ENCODE measurements at regions not wholly inside any gene's neighbourhood (a gene's known extent, or its start where the extent isn't known, plus 50 kb on each side); places are given as distances from the start of the nearest gene placed in this dataset.
A peak's percentile ranks its signal among the peaks of the same experiment; 100 is the strongest.

- DNase-seq (ENCODE audit: low read depth, low spot score), result no peak
Observed at GRCh38 chr6:138550346-138550767, 51.1 kb upstream of the NHSL1 start.

DNA sequence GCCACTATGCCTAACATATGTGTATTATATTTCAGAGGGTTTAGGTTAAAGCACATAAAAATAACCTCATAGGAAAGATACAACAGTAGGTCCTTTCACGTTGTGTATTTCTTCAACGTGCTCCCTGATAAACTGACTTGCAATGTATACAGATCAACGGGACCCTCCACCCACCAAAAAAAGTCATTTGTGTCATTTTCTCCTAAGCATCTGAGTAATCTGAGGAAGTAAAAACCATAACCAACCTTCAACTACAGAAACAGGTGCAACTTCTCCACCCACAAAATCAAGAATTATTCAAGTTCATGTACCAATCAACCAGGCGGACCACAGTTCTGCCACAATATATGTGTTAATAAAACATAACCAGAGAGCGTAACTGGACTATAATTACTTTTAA is 54.9 kb upstream of the NHSL1 start:
- no peak for DNase-seq (ENCODE audit: low read depth, low spot score)

DNA sequence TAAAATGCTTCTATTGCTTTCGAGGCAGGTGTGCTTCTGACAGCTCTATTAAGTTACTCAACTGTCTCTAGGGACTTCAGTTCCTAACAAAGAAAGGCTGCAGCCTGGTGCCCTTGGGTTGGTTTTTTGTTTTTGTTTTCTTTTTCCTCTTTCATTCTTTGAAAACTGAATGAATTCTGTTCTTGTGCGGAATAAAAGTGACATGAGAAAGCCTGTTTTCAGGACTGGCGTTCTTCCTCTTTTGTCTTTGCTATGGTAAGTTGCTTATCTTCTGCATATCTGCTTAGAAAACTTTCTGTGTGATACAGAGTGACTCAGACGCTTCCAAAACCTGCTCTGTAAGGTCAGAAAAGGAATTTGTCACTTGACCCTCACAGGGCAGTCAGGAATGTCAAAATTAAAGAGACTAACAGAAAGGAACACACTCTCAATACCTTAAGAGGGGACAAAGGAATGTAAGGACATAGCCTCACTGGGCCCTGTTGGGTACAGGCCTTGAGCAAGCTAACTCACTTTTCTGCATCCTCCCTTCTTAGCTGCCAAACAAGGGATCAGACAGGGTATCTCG is 56.2 kb upstream of the NHSL1 start:
- DNase-seq (ENCODE audit: low read depth, low spot score), result peak; percentile 37

GRCh38 chr6:138557147-138557546 is 57.9 kb upstream of the NHSL1 start:
- no peak for DNase-seq (ENCODE audit: low read depth, low spot score)

DNA sequence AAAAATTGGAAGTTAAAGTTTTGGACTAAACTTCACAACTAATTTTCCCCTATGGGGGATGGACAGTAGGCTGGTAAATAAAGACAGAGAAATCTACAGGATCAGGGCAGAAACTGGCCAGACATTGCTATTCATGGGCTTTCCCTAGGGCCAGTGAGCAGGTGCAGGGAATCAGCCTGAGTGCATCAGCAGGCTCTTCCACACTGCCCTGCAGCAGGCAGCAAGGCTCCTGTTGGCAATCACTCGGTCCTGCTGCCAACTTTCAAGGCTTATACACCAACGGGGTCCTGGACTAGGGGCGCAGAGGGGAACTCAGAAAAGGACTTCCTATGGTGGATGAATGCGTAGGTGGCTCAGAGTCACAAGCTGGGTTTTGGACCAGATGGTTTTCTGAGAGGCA is 59.8 kb upstream of the NHSL1 start:
- no peak for DNase-seq (ENCODE audit: low read depth, low spot score)

- no peak for DNase-seq (ENCODE audit: low read depth, low spot score)
Observed at GRCh38 chr6:138560130-138560860, 61.0 kb upstream of the NHSL1 start.

GRCh38 chr6:138562691-138563090 is 63.4 kb upstream of the NHSL1 start:
- DNase-seq (ENCODE audit: low read depth, low spot score), result no peak

DNA sequence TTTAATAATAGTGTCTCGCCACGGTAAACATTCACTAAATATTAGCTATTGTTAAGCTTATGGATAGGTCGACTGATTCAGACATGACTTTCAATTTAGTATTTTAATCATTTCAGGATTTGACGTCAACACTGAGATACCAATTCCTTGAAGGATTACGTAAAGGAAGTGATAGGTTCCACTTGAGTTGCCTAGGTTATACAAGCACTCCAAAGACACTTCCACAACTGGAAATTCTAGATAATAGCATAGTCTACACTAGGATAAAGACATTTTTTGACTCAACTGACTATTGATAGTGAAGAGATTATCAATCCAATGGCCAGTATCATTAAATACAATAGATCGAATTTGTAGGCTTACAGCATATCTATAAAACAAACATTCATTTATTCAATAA is 63.9 kb upstream of the NHSL1 start:
- DNase-seq (ENCODE audit: low read depth, low spot score), result no peak

- DNase-seq (ENCODE audit: low read depth, low spot score), result no peak
Observed at GRCh38 chr6:138563650-138564049, 64.4 kb upstream of the NHSL1 start.

DNA sequence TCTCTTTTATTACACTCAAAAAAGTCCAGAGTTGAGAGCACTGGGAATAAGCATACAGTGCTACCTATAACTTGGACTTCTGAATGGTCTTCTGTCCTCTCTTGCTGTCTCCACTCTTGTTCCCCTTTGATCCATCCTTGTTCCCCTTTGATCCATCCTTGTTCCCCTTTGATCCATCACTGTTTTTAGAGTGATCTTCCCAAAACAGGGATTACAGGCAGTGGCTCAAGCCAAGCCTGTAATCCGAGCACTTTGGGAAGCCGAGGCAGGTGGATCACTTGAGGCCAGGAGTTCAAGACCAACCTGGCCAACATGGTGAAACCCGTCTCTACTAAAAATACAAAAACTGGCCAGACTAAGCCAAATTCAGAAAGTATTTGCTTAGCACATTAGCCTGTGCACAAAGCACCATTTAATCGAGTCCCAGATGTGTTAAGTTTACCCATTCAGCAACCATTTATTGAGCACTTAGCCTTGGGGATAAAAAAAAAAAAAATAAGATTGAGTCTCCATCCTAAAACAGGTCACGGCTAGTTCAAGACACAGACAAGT is 65.0 kb upstream of the NHSL1 start:
- no peak for DNase-seq (ENCODE audit: low read depth, low spot score)

GRCh38 chr6:138567052-138567451 is 67.8 kb upstream of the NHSL1 start:
- no peak for DNase-seq (ENCODE audit: low read depth, low spot score)

DNA sequence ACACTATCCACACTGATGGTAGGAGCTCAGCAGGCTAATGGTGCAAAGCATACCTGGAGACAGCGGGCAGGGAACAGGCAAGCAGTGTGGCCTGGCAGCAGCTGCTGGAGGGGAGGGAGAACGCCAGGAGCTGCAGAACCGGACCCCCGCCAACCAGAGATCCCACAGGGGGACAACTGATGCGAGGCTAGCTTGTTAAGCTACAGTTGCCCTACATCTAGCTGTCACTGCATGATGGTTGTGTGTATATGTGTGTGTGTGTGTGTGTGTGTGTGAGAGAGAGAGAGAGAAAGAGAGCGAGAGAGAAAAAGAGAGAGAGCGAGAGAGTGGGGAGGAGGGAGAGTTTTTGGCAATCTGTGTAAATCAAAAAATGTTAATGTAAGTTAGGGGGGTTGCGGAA is 69.7 kb upstream of the NHSL1 start:
- peak; percentile 9 for DNase-seq (ENCODE audit: low read depth, low spot score)

DNA sequence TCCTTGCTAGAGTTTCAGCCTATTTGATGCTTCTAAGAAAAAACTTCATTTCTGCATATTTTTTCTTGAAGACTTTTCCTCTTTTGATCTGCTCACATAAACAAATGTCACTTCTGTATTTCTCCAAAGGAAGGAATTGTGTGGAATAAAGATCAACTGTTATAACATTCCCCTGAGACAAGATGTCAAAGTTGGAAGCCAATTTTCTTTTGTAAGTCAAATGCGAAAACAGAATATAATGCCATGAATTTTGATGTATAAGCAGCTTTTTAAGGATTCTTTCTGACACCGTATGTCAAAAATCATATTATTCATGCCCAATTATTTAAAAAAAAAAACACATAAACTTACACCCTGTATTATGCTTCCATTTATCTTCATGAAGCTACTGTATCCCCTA is 70.3 kb upstream of the NHSL1 start:
- no peak for DNase-seq (ENCODE audit: low read depth, low spot score)

GRCh38 chr6:138569970-138570724 is 70.9 kb upstream of the NHSL1 start:
- DNase-seq (ENCODE audit: low read depth, low spot score), result peak; percentile 77

DNA sequence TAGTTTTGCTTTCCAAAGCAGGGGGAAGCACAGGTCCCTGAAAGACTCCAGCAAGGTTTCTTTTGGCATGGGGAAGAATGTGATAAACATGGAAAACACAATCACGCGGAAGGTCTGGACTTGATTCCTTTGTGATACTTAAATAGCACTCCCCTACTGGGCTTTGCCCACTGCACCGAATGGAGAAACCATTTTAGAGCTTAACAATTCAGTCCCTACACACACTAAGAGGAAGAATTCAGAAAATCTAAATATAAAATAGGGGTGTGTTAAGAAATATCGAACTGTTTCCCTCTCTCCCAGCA is 71.4 kb upstream of the NHSL1 start:
- peak; percentile 83 for DNase-seq (ENCODE audit: low read depth, low spot score)

DNA sequence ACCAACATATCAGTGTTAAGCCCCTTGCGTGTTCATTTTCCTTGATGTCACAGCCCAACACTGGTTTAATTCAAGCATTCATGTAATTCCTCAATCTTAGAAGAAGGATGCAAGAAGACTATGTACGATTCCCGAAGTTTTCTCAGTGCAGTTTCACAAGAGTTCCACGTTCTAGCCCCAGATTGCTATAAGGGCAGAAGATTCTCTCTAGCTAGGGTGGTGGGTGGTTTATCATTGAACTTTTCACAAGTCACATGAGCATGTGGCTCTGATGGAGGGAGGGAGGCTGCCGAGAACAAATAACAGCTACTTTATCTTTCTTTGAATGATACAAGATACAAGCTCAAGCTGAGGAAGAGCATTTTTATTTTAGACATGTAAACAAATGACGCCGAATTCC is 71.9 kb upstream of the NHSL1 start:
- peak; percentile 47 for DNase-seq (ENCODE audit: low read depth, low spot score)

DNA sequence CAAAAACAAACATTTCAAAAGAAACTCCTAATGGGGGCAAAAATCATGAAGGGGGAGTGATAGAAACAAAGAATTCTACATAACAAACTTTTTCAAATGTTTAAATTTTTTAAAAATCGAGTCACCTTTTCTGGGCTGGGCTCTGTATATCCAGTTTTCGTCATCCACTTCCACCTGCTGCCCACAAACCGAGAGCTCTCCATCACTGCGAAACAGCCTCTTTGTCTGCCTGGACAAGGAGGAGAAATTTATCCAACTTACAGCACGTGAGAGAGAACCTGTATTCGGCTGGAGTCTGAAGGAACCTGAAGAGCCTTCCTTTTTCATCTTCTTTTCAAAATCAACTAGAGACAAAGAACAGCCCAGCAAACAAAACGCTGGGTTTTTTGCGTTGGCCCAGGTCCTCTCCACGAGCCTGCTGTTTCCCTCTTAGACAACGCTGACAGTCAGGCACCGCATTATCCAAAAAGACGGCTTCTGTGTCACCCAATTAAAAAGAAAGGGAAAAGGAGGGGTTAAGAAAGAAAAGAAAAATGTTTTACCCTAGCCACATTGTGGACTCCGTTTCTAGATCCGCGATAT is 72.4 kb upstream of the NHSL1 start:
- peak; percentile 40 for DNase-seq (ENCODE audit: low read depth, low spot score)

DNA sequence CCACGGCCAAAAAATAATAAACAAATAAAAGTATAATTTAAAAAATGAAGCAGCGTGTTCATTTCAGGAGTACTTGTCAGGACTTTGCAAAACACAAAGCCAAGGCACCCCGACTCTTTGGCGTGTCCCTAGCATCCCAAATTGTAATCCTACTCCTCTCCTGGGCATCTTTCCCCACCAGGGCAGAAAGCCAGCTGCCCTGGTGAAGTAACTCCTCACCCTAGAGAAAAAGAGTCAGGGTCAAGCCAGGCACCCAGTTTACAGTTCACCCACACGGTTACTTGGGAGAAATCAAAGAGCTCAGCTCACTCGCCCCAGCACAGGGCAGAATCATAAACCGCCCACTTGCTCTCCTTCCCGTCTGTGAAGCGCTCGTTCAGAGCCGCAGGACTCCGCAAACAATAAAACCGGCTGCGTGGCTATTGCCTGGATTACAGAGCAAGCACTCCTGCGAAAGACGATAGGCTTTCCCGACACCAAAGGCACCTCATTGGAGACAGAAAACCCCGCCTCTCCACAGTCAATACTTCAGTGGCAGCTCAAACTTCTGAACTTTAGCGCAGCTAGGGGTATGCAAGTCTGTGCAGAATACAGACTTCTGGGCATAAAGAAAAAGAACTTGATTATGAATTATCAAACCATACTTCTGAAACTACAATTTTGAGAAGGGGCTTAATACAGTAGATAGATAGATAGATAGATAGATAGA is 73.0 kb upstream of the NHSL1 start:
- DNase-seq (ENCODE audit: low read depth, low spot score), result peak; percentile 93

DNA sequence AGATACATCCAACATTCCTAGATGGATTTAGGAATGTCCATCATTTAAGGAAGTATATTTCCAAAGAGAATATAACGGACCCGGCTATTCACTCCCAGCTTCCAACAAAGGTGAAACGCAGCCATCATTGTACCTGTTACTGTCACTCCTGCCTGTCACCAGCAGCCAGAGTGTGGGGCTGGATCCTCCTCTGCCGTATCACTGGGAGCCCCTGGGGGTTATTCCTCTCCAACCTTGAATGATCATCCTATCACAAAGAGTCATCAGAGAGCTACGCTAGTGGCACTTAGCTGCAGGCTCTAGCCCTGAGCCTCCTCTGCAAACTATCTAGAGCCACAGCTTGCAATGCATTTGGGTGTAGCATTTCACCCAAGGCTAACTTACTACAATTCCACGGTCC is 73.6 kb upstream of the NHSL1 start:
- DNase-seq (ENCODE audit: low read depth, low spot score), result no peak

DNA sequence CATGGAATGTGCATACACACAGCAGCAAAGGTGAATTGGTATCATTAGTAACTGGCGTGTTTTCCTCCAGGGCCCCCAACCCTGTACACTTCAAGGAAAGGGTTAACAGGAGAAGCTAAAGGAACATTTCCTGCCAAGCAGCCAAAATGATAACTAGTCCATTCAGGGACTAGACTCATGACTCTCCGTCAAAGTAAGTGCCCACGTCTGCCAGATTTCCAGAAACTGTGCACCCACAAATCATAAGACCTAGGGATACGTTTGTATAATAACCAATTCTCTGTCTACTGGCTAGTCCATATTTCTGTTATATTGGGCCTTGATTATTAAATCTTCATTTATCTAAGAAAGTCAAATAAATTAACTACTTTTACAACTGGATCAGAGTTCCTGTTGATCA is 76.0 kb upstream of the NHSL1 start:
- DNase-seq (ENCODE audit: low read depth, low spot score), result no peak

- no peak for DNase-seq (ENCODE audit: low read depth, low spot score)
Observed at GRCh38 chr6:138576313-138576712, 77.0 kb upstream of the NHSL1 start.

All from astrocyte of the hippocampus (primary cell).